Loucy (cell line): ENCODE measurements at regions not wholly inside any gene's neighbourhood (a gene's known extent, or its start where the extent isn't known, plus 50 kb on each side); places are given as distances from the start of the nearest gene placed in this dataset.

Source experiments
- H2AFZ ChIP-seq: fragments of 200-600 bp; sonication (generic); 2 replicates; pipeline ENCODE4 v1.6.0; 2016; ENCODE audit warnings: antibody characterized with exemption, mild to moderate bottlenecking, low read length, moderate library complexity
- H3F3A ChIP-seq: fragments of 200-600 bp; 2 replicates; pipeline ENCODE4 v1.6.0; 2016; ENCODE audit warnings: antibody characterized with exemption, low read depth, mild to moderate bottlenecking
- H3K27me3 ChIP-seq: fragments of 200-600 bp; sonication (generic); 2 replicates; pipeline ENCODE4 v1.6.1; 2014; ENCODE audit warnings: low read length, mild to moderate bottlenecking; ENCODE audit not compliant: insufficient read depth, poor library complexity, severe bottlenecking
- H3K36me3 ChIP-seq: fragments of 200-600 bp; sonication (generic); 2 replicates; pipeline ENCODE4 v1.6.1; 2016; ENCODE audit warnings: low read length; ENCODE audit not compliant: insufficient read depth
- H3K4me1 ChIP-seq: fragments of 200-600 bp; sonication (generic); 2 replicates; pipeline ENCODE4 v1.5.1; 2014; ENCODE audit warnings: low read length, mild to moderate bottlenecking; ENCODE audit not compliant: insufficient read depth, poor library complexity, severe bottlenecking
- H3K4me2 ChIP-seq: fragments of 200-600 bp; sonication (generic); 2 replicates; pipeline ENCODE4 v1.6.0; 2014; ENCODE audit warnings: antibody characterized with exemption, low read length, low read depth, mild to moderate bottlenecking; ENCODE audit not compliant: poor library complexity, severe bottlenecking
- H3K4me3 ChIP-seq: fragments of 200-600 bp; sonication (generic); 2 replicates; pipeline ENCODE4 v1.5.1; 2014; ENCODE audit warnings: low read length, mild to moderate bottlenecking, mixed read lengths; ENCODE audit not compliant: poor library complexity, severe bottlenecking
- H3K79me2 ChIP-seq: fragments of 200-600 bp; sonication (generic); 2 replicates; pipeline ENCODE4 v1.6.1; 2014; ENCODE audit warnings: low read length; ENCODE audit not compliant: insufficient read depth
- H3K9ac ChIP-seq: fragments of 200-600 bp; sonication (generic); 2 replicates; pipeline ENCODE4 v1.6.0; 2014; ENCODE audit warnings: mild to moderate bottlenecking, low read depth, low read length, moderate library complexity; ENCODE audit not compliant: poor library complexity, severe bottlenecking
- H3K9me2 ChIP-seq: fragments of 200-600 bp; sonication (generic); replicated peaks from 2 replicates; pipeline ENCODE4 v1.6.1; 2016; ENCODE audit warnings: low read depth, low read length, mixed read lengths
- H3K9me3 ChIP-seq: fragments of 200-600 bp; sonication (generic); 2 replicates; pipeline ENCODE4 v1.6.1; 2014; ENCODE audit warnings: mild to moderate bottlenecking, antibody characterized with exemption, low read length, low read depth; ENCODE audit not compliant: insufficient read depth
- H4K20me1 ChIP-seq: fragments of 200-600 bp; sonication (generic); 2 replicates; pipeline ENCODE4 v1.6.0; 2014; ENCODE audit warnings: antibody characterized with exemption, low read length, mild to moderate bottlenecking; ENCODE audit not compliant: insufficient read depth, poor library complexity, severe bottlenecking
- EZH2phosphoT487 ChIP-seq: fragments of 200-600 bp; IDR thresholded peaks from 2 replicates; pipeline ENCODE4 v1.6.1; 2018; ENCODE audit warnings: antibody characterized with exemption, mild to moderate bottlenecking, moderate library complexity, borderline replicate concordance
- TF ChIP-seq, protein P1 (sequence below): fragments of 200-600 bp; sonication (generic); conservative IDR thresholded peaks from 2 replicates; pipeline ENCODE4 v1.5.1; 2014; ENCODE audit warnings: mild to moderate bottlenecking, antibody characterized with exemption, low read length

- Histone ChIP-seq H3K27me3 (no peaks in the 10 kb centered on the region), H3K4me2 (no peak overlapping the region), H3K4me3 (no peak overlapping the region)
Measured at GRCh38 chr22:27315833-27316232, 485.7 kb downstream of the MN1 start.

GRCh38 chr22:27317096-27317495 lies 484.5 kb downstream of the MN1 start:
- Histone ChIP-seq H3F3A (no peaks in the 10 kb centered on the region), H2AFZ (no peak overlapping the region), H3K9me3 (no peaks in the 10 kb centered on the region), H3K4me1 (no peaks in the 10 kb centered on the region), H4K20me1 (no peaks in the 10 kb centered on the region), H3K4me2 (no peak overlapping the region), H3K79me2 (no peaks in the 10 kb centered on the region), H3K9me2 (no peaks in the 10 kb centered on the region), H3K9ac (no peak overlapping the region), H3K27me3 (no peaks in the 10 kb centered on the region), H3K36me3 (no peaks in the 10 kb centered on the region), H3K4me3 (no peak overlapping the region)
- no peak for TF ChIP-seq EZH2phosphoT487

More at GRCh38 chr22:27315833-27316232, 485.7 kb downstream of the MN1 start:
- Histone ChIP-seq H3K9me2 (no peaks in the 10 kb centered on the region), H3K9me3 (no peaks in the 10 kb centered on the region), H3K9ac (no peak overlapping the region), H2AFZ (no peak overlapping the region), H3K4me1 (no peaks in the 10 kb centered on the region), H3K79me2 (no peaks in the 10 kb centered on the region), H4K20me1 (no peaks in the 10 kb centered on the region), H3K36me3 (no peaks in the 10 kb centered on the region), H3F3A (no peaks in the 10 kb centered on the region)
- TF ChIP-seq, protein P1, sequence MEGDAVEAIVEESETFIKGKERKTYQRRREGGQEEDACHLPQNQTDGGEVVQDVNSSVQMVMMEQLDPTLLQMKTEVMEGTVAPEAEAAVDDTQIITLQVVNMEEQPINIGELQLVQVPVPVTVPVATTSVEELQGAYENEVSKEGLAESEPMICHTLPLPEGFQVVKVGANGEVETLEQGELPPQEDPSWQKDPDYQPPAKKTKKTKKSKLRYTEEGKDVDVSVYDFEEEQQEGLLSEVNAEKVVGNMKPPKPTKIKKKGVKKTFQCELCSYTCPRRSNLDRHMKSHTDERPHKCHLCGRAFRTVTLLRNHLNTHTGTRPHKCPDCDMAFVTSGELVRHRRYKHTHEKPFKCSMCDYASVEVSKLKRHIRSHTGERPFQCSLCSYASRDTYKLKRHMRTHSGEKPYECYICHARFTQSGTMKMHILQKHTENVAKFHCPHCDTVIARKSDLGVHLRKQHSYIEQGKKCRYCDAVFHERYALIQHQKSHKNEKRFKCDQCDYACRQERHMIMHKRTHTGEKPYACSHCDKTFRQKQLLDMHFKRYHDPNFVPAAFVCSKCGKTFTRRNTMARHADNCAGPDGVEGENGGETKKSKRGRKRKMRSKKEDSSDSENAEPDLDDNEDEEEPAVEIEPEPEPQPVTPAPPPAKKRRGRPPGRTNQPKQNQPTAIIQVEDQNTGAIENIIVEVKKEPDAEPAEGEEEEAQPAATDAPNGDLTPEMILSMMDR = no peak
- TF ChIP-seq EZH2phosphoT487 = no peak

GRCh38 chr22:27317971-27318428 lies 483.6 kb downstream of the MN1 start:
- Histone ChIP-seq H3K4me2 (no peak overlapping the region), H2AFZ (no peak overlapping the region), H4K20me1 (no peaks in the 10 kb centered on the region), H3K79me2 (no peaks in the 10 kb centered on the region), H3K36me3 (no peaks in the 10 kb centered on the region), H3F3A (no peaks in the 10 kb centered on the region), H3K9me3 (no peaks in the 10 kb centered on the region), H3K9me2 (no peaks in the 10 kb centered on the region), H3K9ac (no peak overlapping the region), H3K27me3 (no peaks in the 10 kb centered on the region), H3K4me1 (no peaks in the 10 kb centered on the region), H3K4me3 (no peak overlapping the region)
- no peak for TF ChIP-seq EZH2phosphoT487
- TF ChIP-seq, protein P1 = no peak

GRCh38 chr22:27318516-27318915 lies 483.0 kb downstream of the MN1 start:
- Histone ChIP-seq H4K20me1 (no peaks in the 10 kb centered on the region), H3K4me1 (no peaks in the 10 kb centered on the region), H3K9me2 (no peaks in the 10 kb centered on the region), H2AFZ (no peak overlapping the region), H3K79me2 (no peaks in the 10 kb centered on the region), H3K9me3 (no peaks in the 10 kb centered on the region), H3K4me3 (no peak overlapping the region), H3K4me2 (no peak overlapping the region), H3F3A (no peaks in the 10 kb centered on the region), H3K9ac (no peak overlapping the region), H3K36me3 (no peaks in the 10 kb centered on the region), H3K27me3 (no peaks in the 10 kb centered on the region)
- no peak for TF ChIP-seq EZH2phosphoT487
- TF ChIP-seq, protein P1 = no peak
